ENCODE measurements at regions not wholly inside any gene's neighbourhood (a gene's known extent, or its start where the extent isn't known, plus 50 kb on each side); places are given as distances from the start of the nearest gene placed in this dataset.

DNA sequence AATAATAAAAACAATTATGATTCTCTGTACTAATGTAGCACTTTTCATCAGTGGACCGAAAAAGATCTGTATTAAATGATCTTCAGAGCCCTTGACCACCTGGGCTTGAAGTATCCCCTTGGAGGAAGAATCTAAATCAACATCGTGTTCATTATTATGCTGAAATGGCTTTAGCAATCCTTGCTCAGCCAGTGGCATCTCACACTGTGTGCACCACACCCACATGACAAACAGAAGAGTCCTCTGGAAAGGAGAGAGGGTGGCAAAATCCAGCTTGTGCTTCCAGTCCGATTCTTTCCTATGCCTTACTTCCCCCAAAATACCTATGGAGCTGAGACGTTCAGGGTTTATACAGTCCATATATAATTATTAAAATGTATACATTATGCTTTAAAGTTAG lies 318.5 kb upstream of the RUNX1 start:
- DNase-seq (ENCODE audit: low read depth) = no peak

DNA sequence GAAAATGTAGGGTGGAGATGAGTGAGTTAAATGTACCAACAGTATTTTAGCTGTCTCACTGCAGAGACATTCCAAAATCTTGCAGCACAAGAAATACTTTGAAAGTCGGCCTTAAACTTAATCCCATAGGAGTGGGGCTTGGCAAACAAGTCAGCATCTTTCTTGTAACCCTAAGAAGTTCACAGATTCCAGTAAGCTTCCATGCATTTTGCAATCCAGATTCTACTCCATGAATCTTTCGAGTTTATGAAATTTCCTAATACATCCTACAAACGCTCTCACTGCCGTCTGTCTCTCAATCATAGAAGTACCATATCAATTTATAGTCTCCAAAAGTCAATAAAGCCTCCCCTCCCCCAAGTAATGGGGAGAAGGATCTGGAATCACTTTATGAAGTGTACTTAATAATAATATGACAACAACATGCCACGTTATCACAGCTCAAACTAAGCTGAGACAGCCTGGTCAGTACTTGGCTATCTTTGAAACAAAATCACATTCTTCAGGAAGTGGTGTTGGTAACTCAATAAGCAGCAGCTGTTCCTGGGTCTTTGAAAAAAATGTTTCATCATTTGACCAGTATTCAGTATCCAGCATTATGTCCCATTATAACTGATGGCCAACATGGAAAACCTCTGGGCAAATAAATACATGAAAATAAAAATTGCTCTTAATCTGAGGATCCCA lies 317.4 kb upstream of the RUNX1 start:
- DNase-seq (ENCODE audit: low read depth) = no peak

DNA sequence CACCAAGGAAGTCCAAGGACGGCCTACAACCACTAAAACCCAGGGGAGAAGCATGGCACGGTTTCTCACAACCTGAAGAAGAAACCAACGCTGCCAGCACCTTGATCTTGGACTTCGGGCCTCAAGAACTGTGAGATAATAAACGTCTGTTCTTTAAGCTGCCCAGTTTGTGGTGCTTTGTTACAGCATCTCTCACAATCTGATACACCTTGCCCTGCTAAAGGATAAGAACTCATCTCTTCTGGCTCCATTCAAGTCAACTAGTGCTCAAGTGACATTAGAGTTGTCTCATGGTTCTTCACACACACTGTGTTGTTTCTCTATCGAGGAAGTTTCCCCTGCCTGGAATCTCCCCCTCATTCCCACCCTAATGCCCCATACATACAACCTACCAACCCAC lies 314.4 kb upstream of the RUNX1 start:
- no peak for DNase-seq (ENCODE audit: low read depth)

DNA sequence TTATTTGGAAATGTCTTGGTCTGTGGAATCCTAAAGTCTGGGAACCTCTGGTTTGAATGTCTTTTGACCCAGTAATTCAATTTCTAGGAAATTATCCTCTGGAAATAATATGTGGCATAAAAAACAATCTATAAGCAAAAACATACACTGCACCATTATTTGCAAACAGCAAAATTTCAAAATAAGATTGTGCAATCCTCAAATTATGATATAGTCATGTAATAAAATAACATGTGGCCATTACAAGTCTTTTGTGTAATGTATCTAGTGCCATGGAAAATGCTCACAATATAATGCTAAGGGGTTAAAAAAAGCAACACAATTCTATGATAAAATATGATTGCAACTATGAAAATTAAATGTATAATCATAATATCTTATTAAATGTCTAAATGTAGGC lies 312.9 kb upstream of the RUNX1 start:
- no peak for DNase-seq (ENCODE audit: low read depth)

DNA sequence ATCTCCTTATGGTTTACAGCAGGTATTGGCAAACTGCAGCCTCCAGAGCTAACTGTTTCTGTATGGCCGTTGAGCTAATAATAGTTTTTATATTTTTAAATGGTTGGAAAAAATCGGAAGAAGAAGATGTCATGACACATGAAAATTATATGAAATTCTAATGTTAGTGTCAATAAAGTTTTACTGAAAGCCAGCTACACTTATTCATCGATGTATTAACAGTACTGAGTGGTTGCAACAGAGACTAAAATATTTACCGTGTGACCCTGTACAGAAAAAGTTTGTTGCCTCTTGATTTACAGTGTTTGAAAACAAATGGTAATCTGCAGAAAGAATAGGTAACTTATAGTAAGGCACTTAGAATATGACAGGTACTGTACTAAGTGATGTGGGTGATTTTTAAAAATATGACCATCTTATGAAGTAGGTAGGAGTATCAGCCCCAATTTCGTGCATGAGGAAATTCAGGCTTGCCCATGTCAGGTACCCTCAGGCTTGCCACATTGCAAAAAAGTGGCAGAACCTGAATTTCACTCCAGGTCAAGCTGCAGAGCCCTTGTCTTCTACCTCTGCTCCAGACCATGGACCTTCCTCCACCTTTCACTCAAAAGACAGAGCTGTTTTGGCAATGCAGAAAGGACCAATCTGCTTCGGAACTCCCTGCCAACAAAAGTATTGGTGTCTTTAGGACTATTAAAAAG lies 311.9 kb upstream of the RUNX1 start:
- DNase-seq (ENCODE audit: low read depth) = no peak

DNA sequence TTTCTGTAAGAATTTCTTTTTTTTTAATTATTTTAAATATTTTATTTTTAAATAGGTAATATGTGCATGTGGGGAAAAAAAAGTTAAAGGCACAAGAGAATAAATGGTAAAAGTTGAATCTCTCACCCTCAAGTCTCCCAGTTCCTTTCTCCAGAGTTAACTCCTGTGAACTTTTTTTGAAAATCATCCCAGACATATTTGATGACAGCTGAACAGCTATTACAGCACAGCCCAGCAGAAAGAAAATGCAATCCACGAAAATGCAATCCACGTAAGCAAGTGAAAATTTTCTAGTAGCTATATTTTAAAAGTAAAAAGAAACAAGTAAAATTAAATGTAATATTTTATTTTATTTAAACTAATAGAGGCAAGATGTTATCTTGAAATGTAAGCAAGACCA lies 310.0 kb upstream of the RUNX1 start:
- DNase-seq (ENCODE audit: low read depth) = no peak

DNA sequence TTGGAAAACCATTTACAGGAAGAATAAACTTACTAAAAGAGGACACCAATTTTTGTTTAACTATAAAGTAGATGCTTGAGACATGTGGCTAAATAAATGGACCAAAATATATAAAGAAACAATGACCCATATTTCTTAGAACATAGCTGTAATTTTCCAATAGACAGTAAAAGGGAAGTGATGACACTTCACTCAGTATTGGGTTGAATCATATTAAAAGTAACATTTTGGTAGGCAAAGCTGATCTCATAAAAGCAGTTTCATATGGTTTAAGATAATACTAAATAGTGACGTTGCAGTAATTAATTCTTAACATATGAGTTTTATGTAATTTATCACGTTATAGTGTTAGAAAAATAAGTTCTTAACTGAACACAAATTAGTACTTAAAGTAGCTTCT lies 308.9 kb upstream of the RUNX1 start:
- DNase-seq (ENCODE audit: low read depth) = no peak

DNA sequence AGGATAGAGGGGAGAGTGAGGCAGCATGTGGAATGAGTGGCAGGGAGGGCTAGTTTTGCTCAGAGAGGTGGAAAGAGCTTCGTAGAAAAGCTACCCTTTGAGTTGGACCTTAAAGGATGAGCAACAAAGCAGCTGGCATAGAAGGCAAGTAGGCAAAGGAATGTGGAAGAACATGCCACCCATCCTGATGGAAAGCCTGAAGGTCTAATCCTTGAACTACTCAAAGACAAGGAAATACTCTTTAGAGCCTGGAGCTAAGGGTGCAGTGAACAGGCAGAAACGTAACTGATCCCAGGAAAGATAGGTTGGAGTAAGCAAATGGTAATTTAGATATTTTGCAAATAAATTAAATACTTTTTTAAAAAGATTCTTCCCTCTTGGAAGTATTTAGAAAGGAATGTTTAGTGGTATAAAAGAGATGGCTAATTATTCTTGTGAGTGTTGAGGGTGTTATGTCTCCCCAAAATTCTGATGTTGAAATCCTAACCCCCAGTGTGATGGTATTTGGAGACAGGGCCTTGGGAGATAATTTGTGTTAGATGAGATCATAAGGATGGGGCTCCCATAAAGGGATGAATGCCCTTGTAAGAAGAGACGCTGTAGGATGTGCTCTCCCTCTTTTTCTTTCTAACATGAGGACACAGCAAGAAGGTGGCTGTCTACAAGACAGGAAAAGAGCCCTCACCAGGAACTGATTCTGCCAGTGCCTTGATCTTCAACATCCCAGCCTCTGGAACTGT lies 308.1 kb upstream of the RUNX1 start:
- DNase-seq (ENCODE audit: low read depth) = no peak

DNA sequence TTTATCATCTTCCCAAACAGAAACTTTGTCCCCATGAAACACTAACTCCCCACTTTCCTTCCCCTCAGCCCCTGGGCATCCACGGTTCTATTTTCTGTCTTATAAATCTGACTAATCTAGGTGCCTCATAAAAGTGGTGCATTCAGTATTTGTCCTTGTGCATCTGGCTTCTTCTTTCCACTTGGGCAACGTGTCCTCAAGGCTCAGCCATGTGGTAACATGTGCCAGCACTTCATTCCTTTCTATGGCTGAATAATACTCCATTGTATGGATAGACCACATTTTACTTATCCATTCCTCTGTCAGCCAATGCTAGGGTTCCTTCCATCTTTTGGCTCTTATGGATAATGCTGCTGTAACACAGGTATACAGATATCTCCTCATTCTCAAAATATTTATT lies 305.0 kb upstream of the RUNX1 start:
- DNase-seq (ENCODE audit: low read depth) = no peak

DNA sequence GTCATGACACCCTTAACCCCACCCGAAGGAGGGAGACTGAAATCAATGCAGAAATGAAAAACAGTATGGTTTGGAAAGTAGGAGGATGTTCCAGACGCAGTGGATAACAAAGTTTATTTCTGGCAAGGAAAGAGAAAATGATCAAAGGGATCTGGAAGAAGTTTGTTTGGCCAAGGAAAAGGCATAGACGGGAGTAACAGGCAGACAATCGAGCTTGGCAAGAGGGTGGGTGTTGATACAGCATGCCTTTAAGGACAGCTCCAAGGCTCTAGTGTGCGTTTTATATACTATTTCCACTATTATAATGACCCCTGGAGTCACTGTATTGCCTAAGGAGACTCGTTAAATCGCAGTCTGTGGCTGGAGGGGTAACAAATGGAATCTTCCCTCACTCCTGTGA lies 303.7 kb upstream of the RUNX1 start:
- DNase-seq (ENCODE audit: low read depth) = no peak

DNA sequence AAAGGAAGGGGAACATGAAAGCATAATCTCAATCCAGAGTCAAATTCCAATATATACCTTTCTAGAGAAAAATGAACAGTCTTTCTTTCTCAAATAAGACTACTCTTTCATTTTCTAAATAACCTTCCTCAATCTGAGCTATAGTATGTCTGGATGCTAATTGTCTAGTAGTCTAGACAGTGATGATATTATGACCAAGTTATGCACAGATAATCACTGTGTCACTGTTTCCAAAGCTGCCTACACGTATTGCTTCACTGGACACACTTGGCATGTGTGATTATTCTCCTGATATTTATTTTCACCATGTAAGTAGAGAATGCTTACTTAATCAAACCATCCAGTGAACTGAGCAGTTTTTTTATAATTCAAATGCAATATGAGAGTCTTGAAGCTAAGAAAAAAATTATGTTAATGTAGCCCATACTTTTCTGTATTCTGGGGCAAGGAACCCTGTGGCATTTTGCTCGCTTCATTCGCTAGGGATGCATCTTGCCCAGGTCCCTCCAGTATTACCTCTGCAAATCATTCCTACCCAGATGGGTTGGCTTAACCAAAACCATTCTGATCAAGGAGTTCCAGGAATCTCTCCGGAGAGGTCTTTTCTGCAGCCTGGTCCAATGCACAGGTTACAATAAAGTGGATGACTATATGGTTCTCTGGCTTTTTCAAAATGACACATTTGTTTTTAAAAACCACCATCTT lies 303.1 kb upstream of the RUNX1 start:
- DNase-seq (ENCODE audit: low read depth) = no peak

DNA sequence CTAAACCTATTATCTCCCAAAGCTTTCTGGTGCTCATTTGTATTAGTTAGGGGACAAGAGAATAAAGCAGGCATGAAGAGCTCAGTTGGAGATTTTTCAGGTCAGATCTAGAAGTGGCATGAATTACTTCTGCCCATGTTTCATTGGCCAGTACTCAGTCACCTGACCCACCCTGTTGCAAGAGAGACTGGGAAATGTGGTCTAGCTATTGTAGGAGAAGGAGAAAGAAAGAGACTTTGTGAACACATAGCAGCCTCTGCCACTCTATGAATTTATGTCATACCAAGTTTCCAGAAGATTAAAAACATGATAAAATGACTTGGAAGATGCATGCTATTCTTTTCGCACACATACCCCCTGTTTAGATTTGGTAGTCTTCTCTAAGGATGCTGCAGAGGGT lies 302.3 kb upstream of the RUNX1 start:
- no peak for DNase-seq (ENCODE audit: low read depth)

DNA sequence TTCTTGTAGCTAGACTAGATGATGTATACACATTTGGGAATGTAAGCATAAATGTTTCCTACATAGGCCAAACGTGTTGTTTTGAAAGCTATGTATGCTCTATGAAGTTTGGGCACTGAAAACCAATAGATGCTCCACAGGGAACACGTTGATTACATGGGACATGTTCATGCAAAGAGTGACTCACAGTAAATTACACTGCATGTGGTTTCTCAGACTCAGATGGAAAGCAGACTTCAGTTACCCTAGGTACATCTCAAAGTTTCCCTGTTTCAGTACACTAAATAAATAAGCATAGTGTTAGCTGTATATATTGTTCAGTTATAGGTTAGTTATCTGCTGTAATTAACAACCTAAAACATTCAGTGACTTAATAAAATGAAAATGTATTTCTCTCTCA lies 301.9 kb upstream of the RUNX1 start:
- DNase-seq (ENCODE audit: low read depth) = no peak

DNA sequence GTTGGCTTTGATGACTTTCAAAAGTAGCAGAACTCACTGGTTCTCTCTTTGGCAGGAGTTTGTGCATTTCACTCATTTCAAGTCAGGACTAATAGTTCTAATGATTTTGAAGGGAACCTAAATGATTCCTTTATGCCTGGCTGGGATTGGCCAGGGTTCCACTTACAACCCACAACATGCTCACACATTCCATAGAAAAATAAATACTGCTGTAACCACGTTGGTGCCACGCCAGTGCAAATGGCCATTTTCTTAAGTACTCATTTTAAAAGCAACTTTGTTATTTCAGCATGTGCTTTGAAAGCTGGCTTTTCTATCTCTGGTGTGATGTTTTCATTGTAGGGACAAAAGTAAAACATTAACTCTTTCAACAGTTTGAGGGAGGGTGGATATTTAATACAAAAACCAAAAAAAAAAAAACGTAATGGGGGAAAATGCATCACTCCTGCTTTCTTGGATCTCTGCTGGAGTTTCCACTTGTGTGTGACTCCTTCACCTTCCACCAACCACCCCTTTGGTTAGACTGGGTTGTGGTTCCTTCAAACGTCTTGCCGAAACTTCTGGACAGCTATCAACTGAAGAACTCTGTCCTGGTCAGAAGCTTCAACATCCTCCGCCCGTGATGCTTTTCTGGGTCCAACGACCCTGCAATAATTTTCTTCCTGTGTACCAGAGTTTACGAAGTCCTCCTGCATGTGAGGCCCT lies 300.4 kb upstream of the RUNX1 start:
- DNase-seq (ENCODE audit: low read depth) = no peak

DNA sequence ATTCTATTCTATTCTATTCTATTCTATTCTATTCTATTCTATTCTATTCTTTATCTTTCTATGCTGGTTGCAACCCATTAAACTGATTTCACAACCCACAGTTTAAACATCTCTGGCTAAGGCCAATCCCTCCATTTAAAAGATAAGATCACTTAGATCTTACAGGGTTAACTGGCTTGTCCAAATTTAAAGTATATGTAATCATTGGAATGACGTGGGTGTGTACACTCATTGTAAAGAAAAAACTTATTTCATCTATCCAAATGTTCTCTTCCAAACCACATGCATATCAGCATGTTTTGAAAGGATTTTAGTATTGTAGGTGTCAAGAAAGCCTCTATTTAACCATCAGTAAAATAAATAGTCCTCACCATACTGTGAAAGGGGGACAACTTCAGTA lies 299.6 kb upstream of the RUNX1 start:
- DNase-seq (ENCODE audit: low read depth) = no peak

DNA sequence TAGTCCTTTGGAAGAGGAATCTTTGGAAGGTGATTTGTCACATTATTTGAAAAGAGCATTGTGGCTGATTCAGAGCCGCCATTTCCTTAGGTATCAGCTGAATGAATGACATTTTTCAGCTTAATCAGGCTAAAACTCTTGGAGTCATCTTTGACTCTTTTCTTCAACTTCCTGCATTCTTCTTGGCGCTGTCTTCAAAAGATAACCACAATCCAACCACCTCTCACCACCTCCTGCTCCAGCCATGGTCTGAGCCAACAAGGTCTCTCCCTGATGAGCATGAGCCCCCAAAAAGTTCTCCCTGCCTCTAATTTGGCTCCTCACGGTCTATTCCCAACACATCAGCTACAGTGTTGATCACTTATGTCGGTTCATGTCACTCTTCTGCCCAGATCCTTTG lies 297.6 kb upstream of the RUNX1 start:
- no peak for DNase-seq (ENCODE audit: low read depth)

DNA sequence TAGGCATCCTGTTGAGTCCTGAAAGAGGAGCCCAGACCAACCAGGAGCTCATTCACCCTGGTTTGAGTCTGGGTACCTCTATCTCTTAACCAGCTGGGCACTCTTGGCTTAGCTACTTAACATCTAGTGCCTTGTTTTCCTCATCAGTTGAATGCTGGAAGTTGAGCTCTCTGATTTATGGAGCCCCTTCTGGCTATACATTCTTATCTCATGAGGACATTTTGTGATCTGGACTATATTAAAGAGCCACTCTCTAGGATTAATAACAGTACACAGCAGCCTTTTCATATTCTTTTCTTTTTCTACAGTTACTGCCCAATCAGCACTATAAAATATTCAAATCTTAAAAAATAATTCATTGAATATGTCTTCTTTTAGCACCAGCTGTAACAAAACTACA lies 296.9 kb upstream of the RUNX1 start:
- no peak for DNase-seq (ENCODE audit: low read depth)

DNA sequence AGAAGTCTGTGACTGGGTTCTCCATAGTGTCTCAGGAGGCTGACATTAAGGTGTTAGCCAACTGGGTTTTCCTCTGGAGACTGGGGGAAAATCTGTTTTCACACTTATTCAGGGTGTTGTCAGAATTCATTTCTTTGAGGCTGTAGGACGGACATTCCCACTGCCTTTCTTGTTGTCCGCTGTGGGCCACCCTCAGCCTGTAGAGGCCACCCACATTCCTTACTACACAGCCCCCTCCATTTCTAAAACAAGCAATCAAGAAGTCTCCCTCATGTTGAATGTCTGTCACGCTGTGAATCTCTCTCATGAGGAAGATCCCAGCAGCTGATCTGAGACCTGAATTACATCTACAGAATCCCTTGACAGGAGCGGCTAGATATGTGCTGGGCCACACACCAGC lies 295.5 kb upstream of the RUNX1 start:
- DNase-seq (ENCODE audit: low read depth) = no peak

DNA sequence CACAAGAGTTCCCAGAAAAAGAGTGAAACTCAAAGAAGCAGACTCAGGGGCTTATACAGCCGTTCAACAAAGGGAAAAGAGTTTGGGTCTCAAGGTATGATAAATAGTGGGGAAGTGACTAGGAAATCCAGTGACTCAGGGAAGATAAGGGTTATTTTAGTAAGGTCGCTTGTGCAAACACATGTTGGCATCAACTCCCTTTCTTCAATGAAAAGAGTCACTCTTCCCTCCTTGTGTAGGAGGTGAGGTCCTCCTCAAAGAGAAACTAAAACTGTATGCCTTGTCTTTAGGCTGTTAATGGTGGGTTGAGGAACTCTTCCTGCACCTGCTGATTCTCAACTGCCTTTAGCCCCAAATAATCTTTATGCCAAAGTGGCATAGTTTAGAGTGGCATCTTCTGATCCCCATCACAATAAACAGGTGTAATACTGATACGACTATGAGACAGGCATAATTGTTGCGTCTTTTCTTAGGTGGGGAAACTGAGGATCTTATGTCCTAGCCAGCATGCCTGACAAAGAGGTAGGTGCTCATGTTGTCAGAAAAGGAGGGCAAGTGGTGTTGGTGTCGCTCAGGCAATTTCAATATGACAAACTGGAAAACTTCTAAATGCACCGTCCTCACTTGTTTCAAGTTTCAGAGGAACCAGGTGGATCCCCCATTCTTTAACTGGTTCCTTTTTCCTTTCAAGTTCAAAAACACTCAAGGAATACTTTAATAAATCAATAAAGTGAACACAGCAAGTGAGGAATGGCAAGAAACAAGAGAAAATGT lies 294.1 kb upstream of the RUNX1 start:
- DNase-seq (ENCODE audit: low read depth) = no peak

DNA sequence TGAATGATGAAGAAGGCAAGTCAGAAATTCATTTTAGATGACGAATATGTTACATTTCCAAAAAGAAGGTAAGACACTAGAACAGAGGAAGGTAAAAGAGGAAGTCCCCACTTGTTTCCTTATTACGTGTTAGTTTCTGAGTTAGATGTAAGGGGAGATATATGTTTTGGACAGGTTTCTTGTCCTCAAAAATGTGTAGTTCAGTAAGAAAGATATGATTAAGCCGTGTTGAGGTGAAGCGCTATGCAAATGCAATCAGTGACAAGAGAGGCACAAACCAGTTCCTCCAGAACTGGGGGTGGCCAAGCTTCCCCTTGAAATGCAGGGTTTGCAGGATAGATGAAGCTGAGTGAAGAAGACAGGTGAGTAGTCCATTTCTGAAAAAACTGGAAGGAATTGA lies 293.3 kb upstream of the RUNX1 start:
- no peak for DNase-seq (ENCODE audit: low read depth)

DNA sequence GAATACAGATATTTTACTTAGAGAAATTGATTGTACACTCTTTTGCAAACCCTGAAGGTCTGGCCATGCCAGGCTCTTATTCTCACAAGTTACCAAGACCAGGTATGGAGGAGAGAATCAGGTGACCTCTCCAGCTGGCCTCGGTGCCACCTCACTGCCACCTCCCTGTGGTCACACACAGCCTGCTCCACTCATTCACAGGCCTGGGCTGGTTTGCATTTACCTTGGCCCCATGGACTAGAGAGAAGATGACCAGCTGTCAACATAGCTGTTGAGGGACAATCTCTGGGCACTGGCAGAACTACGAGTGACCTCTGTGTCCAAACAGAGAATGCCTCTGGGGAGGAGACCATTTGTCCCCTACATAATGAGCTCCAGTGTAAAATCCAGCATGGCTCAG lies 291.2 kb upstream of the RUNX1 start:
- no peak for DNase-seq (ENCODE audit: low read depth)

Measured in activated T-helper 1 cell treated with Interleukin-2 at 50 U/mL for 16 hours (primary cell).